KMS-11 (cell line): ENCODE measurements at regions not wholly inside any gene's neighbourhood (a gene's known extent, or its start where the extent isn't known, plus 50 kb on each side); places are given as distances from the start of the nearest gene placed in this dataset.

ENCODE experiments used
- H2AFZ ChIP-seq: fragments of 200-600 bp; sonication (generic); 2 replicates; pipeline ENCODE4 v1.6.1; 2016; ENCODE audit warnings: antibody characterized with exemption, mixed run types, low read depth
- H3K27ac ChIP-seq: fragments of 200-600 bp; sonication (generic); 2 replicates; pipeline ENCODE4 v1.6.1; 2016; ENCODE audit warnings: mild to moderate bottlenecking, mixed run types
- H3K27me3 ChIP-seq: fragments of 200-600 bp; sonication (generic); 2 replicates; pipeline ENCODE4 v1.6.1; 2017; ENCODE audit warnings: mild to moderate bottlenecking, low read depth, mixed run types, moderate library complexity; ENCODE audit not compliant: insufficient read depth
- H3K36me3 ChIP-seq: fragments of 200-600 bp; sonication (generic); 2 replicates; pipeline ENCODE4 v1.6.1; 2017; ENCODE audit warnings: mild to moderate bottlenecking, mixed run types; ENCODE audit not compliant: insufficient read depth
- H3K4me1 ChIP-seq: fragments of 200-600 bp; sonication (generic); 2 replicates; pipeline ENCODE4 v1.6.1; 2016; ENCODE audit warnings: mild to moderate bottlenecking, low read depth, mixed run types; ENCODE audit not compliant: poor library complexity, severe bottlenecking
- H3K4me2 ChIP-seq: fragments of 200-600 bp; sonication (generic); 2 replicates; pipeline ENCODE4 v1.7.0; 2016; ENCODE audit warnings: mild to moderate bottlenecking, mixed run types
- H3K4me3 ChIP-seq: fragments of 200-600 bp; sonication (generic); IDR thresholded peaks from 2 replicates; pipeline ENCODE4 v1.6.1; 2017; ENCODE audit warnings: low read depth, low read length, mixed read lengths; ENCODE audit not compliant: insufficient read depth
- H3K79me2 ChIP-seq: fragments of 200-600 bp; sonication (generic); 2 replicates; pipeline ENCODE4 v1.6.1; 2016; ENCODE audit warnings: low read depth, mixed run types; ENCODE audit not compliant: insufficient read depth
- H3K9ac ChIP-seq: fragments of 200-600 bp; sonication (generic); 2 replicates; pipeline ENCODE4 v1.6.1; 2016; ENCODE audit warnings: mild to moderate bottlenecking, mixed run types
- H4K20me1 ChIP-seq: fragments of 200-600 bp; sonication (generic); 2 replicates; pipeline ENCODE4 v1.6.1; 2016; ENCODE audit warnings: mild to moderate bottlenecking, mixed run types; ENCODE audit not compliant: insufficient read depth
- TF ChIP-seq, protein P1 (sequence below): fragments of 200-600 bp; sonication (generic); conservative IDR thresholded peaks from 2 replicates; pipeline ENCODE4 v1.6.1; 2017; ENCODE audit warnings: low read depth, mild to moderate bottlenecking, antibody characterized with exemption, low read length, moderate library complexity, mixed read lengths

DNA sequence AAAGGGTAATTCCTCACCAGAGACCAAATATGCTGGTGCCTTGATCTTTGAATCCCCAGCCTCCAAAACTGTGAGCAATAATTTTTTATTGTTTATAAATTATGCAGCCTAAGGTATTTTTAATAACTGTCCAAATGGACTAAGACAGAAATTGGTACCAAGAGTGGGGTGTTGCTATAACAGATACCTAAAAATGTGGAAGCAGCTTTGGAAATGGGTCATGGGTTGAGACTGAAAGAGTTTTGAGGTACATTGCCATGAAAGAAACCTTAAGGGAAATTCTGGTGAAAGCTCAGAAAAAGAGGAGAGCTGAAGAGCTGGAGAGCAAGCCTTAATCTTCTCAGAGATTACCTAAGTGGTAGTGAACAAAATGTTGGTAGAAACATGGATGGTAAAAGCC lies 378.2 kb downstream of the NXPE2 start:
- Histone ChIP-seq H3K4me1 (no peaks in the 10 kb centered on the region), H4K20me1 (no peaks in the 10 kb centered on the region), H3K9ac (no peak overlapping the region), H3K27ac (no peak overlapping the region), H3K27me3 (no peaks in the 10 kb centered on the region), H2AFZ (no peak overlapping the region), H3K36me3 (no peaks in the 10 kb centered on the region), H3K79me2 (no peaks in the 10 kb centered on the region), H3K4me2 (no peak overlapping the region), H3K4me3 (no peak overlapping the region)
- TF ChIP-seq, protein P1, sequence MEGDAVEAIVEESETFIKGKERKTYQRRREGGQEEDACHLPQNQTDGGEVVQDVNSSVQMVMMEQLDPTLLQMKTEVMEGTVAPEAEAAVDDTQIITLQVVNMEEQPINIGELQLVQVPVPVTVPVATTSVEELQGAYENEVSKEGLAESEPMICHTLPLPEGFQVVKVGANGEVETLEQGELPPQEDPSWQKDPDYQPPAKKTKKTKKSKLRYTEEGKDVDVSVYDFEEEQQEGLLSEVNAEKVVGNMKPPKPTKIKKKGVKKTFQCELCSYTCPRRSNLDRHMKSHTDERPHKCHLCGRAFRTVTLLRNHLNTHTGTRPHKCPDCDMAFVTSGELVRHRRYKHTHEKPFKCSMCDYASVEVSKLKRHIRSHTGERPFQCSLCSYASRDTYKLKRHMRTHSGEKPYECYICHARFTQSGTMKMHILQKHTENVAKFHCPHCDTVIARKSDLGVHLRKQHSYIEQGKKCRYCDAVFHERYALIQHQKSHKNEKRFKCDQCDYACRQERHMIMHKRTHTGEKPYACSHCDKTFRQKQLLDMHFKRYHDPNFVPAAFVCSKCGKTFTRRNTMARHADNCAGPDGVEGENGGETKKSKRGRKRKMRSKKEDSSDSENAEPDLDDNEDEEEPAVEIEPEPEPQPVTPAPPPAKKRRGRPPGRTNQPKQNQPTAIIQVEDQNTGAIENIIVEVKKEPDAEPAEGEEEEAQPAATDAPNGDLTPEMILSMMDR, result no peak

DNA sequence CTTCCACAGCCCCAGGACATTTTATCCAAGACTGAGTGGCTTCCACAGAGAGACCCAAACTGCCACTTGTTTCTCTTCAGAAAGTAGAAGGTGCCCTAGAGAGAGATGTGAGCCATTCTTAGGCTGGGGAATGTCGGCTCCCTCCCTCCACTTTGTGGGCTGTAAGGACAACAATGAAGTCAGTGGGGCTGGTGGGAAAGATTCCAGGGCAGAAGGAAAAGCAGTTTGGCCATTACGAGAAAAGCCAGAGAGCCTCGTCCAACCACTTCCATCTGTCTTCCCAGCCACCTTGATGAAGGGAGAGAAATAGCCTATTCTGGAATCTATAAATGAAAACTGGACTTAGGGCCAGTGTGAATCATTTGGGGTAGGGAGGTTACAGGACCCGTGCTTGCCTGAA lies 382.5 kb downstream of the NXPE2 start:
- TF ChIP-seq, protein P1, result no peak
- no peaks in the 10 kb centered on the region for H4K20me1 ChIP-seq
- H3K79me2 ChIP-seq, result no peaks in the 10 kb centered on the region
- H3K4me3 ChIP-seq, result no peak overlapping the region
- H3K9ac ChIP-seq, result no peak overlapping the region
- H3K4me2 ChIP-seq, result no peak overlapping the region
- H2AFZ ChIP-seq, result no peak overlapping the region
- no peak overlapping the region for H3K27ac ChIP-seq
- no peaks in the 10 kb centered on the region for H3K27me3 ChIP-seq
- H3K36me3 ChIP-seq, result no peaks in the 10 kb centered on the region
- no peaks in the 10 kb centered on the region for H3K4me1 ChIP-seq

GRCh38 chr11:115065314-115065713 lies 387.0 kb downstream of the NXPE2 start:
- Histone ChIP-seq H2AFZ (no peak overlapping the region), H3K79me2 (no peaks in the 10 kb centered on the region), H3K9ac (no peak overlapping the region), H3K4me3 (no peak overlapping the region), H3K4me1 (no peaks in the 10 kb centered on the region), H3K27ac (no peak overlapping the region), H3K36me3 (no peaks in the 10 kb centered on the region), H3K27me3 (no peaks in the 10 kb centered on the region), H3K4me2 (no peak overlapping the region), H4K20me1 (no peaks in the 10 kb centered on the region)
- TF ChIP-seq, protein P1, result no peak

GRCh38 chr11:115065830-115066664 lies 387.7 kb downstream of the NXPE2 start:
- TF ChIP-seq, protein P1, result no peak
- H3K4me3 ChIP-seq, result no peak overlapping the region
- H3K27ac ChIP-seq, result no peak overlapping the region
- no peaks in the 10 kb centered on the region for H3K79me2 ChIP-seq
- H3K27me3 ChIP-seq, result no peaks in the 10 kb centered on the region
- no peaks in the 10 kb centered on the region for H3K36me3 ChIP-seq
- no peaks in the 10 kb centered on the region for H4K20me1 ChIP-seq
- H3K4me1 ChIP-seq, result no peaks in the 10 kb centered on the region
- H3K4me2 ChIP-seq, result no peak overlapping the region
- no peak overlapping the region for H3K9ac ChIP-seq
- H2AFZ ChIP-seq, result no peak overlapping the region
